HPDE6-E6E7 (cell line): ENCODE measurements at regions not wholly inside any gene's neighbourhood (a gene's known extent, or its start where the extent isn't known, plus 50 kb on each side); places are given as distances from the start of the nearest gene placed in this dataset.
A peak's percentile ranks its signal among the peaks of the same experiment; 100 is the strongest.
"Not testable (repeated sequence)": the region's sequence is repeated elsewhere in the genome, so short reads cannot be mapped to it uniquely, and the experiment has no call there.

ENCODE experiments used
- DNase-seq: peaks from one replicate; pipeline ENCODE4 v3.0.0; 2011; ENCODE audit warnings: missing footprints; ENCODE audit errors: extremely low spot score

DNA sequence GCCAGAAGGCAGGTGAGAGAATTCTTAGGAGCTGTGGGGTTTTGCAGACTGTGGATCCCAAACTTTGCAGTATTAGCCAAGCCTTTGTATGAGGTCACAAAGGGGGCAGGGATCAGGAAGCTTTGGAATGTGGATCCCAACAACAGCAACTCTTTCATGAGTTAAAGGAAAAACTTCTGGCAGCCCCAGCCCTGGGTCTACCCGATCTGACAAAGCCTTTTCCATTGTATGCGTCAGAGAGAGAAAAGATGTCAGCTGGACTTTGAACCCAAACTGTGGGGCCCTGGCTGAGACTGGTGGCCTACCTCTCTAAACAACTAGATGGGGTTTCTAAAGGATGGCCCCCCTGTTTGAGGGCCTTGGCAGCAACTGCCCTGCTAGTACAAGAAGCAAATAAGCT, 101.8 kb upstream of the OSBPL11 start:
- not testable (repeated sequence) for DNase-seq

DNA sequence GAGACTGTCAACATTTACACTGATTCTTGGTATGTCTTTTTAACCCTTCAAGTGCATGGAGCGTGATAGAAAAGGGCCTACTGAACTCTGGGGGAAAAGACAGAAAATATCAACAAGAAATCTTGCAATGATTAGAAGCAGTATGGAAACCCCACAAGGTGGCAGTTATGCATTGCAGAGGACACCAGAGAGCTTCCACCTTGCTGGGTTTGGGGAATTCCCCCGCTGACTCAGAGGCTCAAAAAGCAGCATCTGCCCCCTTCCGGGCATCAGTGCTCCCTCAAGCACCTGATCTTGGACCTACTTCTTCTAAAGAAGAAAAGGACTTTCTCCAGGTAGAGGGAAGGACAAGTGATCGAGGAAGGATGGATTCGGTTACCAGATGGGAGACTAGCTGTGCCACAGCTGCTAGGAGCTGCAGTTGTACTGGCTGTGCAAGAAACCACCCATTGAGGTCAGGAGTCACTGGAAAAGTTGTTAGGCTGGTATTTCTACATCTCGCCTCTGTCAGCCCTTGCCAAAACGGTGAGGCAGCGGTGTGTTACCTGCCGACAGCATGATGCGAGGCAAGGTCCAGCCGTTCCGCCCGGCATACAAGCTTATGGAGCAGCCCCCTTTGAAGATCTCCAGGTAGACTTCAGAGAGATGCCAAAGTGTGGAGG, 102.8 kb upstream of the OSBPL11 start:
- not testable (repeated sequence) for DNase-seq

DNA sequence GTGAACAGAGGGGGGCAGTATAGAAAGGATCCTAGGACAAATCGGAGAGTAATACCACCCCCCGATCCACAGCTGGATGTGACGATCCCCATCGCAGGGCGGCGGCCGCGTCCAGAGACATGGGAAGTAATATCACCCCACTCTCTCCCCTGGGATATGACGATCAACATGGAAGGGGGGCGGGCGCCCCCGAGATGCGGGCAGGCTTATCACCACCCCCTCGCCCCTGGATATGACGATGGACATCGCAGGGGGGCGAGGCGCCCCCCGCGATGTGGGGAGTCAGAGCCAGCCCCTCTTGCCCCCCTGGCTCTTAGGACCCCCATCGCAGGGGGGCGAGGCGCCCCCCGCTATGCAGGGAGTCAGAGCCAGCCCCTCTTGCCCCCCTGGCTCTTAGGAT, 120.4 kb upstream of the OSBPL11 start:
- DNase-seq, result no peak

DNA sequence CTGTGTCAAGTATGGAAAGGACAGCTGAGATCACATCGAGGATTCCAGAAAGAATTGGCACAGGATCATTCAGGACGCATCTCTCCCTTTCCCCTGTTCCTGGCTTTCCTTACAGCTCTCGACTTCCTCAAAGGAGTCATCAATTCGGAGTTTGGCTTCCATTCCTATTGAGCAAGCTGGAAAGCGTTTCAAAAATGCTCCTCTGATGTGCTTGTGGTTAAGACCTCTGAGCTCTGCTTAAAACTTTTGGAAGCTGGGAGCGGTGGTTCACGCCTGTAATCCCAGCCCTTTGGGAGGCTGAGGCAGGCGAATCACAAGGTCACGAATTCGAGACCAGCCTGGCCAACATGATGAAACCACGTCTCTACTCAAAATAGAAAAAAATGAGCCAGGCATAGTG, 136.9 kb upstream of the OSBPL11 start:
- not testable (repeated sequence) for DNase-seq

DNA sequence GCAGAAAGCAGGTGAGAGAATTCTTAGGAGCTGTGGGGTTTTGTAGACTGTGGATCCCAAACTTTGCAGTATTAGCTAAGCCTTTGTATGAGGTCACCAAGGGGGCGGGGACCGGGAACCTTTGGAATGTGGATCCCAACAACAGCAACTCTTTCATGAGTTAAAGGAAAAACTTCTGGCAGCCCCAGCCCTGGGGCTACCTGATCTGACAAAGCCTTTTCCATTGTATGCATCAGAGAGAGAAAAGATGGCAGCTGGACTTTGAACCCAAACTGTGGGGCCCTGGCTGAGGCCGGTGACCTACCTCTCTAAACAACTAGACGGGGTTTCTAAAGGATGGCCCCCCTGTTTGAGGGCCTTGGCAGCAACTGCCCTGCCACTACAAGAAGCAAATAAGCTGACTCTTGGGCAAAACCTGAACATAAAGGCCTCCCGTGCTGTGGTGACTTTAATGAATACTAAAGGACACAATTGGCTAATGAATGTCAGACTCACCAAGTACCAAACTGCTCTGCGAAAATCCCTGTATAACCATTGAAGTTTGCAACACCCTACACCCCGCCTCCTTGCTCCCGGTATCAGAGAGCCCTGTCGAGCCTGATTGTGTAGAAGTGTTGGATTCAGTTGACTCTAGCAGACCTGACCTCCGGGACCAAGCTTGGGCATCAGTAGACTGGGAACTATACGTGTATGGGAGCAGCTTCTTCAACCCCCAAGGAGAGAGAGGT, 146.9 kb upstream of the OSBPL11 start:
- DNase-seq, result not testable (repeated sequence)

DNA sequence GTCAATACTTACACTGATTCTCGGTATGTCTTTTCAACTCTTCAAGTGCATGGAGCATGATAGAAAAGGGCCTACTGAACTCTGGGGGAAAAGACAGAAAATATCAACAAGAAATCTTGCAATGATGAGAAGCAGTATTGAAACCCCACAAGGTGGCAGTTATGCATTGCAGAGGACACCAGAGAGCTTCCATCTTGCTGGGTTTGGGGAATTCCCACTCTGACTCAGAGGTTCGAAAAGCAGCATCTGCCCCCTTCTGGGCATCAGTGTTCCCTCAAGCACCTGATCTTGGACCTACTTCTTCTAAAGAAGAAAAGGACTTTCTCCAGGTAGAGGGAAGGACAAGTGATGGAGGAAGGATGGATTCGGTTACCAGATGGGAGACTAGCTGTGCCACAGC, 147.5 kb upstream of the OSBPL11 start:
- peak; percentile 11 for DNase-seq

DNA sequence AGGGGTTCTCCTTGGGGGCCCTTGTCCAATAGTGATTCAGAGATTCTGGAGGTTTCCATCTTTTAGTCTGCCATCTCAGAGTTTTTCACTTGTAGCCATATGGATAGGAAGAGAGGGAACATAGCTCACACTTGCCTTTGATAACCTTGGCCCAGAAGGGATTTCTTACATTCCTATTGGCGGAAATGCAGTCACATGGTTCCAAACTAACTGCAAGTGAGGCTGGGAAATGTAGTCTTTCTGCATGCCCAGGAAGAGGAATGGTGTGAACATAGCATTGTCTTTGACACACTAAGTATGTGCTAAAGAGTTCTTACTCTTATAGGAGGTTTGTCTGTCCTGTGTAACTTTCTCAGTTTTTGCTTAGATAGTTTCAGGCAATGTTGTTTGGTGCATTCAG, 161.8 kb upstream of the OSBPL11 start:
- not testable (repeated sequence) for DNase-seq

DNA sequence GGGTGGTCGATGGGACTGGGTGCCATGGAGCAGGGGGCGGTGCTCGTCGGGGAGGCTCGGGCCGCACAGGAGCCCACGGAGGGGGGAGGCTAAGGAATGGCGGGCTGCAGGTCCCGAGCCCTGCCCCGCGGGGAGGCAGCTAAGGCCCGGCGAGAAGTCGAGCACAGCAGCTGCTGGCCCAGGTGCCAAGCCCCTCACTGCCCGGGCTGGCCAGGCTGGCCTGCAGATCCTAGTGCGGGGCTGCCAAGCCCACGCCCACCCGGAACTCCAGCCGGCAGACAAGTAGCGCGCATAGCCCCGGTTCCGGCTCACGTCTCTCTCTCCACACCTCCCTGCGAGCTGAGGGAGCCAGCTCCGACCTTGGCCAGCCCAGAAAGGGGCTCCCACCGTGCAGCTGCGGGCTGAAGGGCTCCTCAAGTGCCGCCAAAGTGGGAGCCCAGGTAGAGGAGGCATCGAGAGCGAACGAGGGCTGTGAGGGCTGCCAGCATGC, 163.4 kb upstream of the OSBPL11 start:
- not testable (repeated sequence) for DNase-seq

DNA sequence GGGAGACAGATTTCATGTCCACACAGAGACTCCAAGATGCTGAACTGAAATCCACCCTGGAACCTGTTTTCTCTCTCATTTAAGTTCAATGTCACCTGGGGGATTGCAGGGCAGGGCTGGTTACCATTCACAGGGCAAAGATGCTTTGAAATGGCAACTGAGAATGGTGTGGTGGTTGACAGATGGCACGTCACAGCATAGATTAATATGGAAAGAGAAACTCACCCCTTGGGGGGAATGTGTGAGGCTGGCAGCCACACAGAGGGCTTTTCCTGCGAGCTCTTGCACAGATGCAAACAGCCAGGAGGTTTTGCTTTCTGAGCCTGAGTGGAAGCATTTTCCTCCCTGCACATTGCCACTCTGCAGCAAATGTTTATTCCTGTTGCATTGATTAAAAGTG, 167.3 kb upstream of the OSBPL11 start:
- not testable (repeated sequence) for DNase-seq

DNA sequence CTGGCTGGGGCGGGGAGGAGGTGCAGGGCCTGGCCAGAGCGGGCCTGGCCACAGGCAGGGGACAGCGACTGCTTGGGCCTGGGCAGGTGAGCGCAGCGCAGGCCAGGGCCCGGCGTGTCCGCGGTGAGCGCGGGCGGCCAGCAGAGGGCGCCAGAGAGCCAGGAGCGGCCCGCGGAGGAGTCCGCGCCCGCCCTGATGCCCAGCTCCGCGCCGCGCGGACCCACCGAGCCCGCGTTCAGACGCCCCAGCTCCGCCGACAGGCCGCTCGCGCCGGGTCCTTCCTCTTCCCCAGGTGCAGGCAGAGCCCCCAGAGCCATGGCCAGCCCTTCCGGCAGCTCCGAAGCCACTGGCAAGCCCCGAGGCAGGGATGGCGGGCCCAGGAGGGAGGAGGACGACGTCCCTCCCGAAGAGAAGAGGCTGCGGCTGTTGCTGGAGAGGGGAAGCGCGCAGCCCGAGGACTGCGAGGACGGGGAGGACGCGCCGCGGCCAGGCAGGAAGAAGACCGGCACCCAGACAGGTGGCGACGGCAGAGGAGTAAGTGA, 171.1 kb upstream of the OSBPL11 start:
- peak; percentile 14 for DNase-seq

DNA sequence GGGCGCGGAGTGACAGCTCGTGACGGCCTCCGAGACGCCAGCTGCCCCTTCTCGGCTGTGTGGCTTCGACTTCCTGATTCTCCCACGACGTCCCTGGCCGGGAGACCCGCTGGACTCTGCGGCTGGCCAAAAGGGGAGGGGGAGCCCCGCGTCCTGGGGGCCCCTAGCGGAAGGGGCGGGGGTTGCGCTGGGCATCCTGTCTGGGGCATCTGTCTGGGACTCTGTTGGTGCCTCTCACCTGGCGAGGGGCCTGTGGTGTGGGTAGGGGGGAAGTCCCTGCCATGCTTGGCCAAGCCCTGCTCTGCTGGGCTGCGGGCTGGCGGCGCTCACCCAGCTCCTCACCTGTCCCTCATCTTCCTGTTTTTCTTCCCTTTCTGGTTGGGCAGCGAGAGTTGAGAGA, 171.6 kb upstream of the OSBPL11 start:
- not testable (repeated sequence) for DNase-seq

DNA sequence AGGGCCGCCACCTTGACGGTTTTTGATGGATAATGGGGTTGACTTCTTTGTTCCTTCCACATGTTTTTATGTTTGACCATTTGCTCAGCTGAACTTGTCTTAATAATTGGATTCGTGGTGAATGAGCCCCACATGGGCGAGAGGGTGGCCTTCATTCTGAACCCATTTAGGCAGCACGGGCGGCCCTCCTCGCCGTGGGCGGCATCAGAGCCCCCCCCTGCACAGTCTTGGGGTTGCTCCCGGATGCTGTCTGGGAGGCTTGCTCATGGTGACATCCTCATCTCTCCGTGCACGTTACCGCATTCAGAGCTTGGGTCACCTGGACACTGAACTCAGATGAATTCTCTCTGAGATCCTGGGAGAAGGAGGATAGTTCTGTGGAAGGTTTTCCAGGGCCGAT, 172.3 kb upstream of the OSBPL11 start:
- no peak for DNase-seq

DNA sequence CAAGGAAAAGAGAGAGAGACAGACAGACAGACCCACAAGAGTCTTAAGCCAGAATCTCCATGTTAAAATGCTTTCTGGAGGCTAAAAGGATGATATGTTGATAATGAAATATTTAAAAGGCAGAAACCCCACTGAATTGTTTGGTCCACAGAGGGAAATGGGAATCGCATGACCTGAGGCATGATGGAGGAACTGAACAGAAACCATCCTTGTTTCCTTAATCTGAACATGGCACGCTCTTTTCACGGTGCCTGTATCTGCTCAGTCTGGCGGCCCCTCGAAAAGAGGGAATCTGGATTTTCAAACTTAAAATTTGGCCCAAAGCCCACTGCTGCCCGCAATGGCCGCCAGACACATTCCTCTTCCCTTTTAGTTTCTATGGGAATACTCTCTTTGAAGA, 173.5 kb upstream of the OSBPL11 start:
- not testable (repeated sequence) for DNase-seq

DNA sequence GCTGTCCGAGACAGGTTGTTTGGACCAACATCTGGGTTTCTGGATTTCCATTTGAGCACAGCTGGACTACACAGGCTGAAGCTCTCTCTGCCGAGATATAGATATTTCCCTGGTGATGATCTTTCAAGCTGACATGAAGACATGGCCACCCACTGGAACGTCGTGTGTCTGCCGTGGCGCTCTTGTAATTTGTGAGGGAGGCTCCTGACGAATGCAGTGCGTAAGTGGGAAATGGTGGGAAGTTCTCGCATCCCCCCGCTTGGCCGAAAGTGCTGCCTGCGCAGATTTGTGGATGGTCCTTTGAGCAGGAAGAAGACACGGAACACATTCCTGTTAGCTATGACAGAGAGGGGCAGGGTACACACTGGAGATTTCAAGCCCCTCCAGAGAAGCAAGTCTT, 176.2 kb upstream of the OSBPL11 start:
- DNase-seq, result not testable (repeated sequence)

DNA sequence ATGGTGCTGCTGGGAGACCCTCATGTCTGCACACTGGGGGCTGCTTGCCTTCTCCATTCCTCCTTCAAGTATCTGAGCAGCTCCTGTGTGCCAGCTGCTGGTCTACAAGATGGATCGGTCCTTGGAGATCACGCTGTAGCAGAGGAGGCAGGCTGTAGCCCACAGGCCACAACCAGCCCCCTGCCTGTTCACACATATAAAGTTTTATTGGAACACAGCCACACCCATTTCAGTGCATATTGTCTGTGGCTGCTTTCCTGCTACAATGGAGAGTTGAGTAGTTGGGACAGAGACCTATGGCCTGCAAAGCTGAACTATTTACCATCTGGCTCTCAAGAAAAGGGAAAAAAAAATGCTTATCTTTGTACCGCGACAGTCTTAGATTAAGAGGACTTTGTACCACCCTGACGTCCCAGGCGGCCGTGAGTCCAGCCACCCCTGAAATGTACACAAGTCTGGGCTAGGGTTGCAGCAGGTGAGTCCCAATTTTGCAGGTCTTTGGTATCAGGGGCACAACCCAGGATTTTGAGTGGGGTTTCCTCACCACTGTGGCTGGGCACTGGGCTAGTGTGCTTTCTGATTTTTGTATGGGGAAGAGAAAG, 179.2 kb upstream of the OSBPL11 start:
- not testable (repeated sequence) for DNase-seq

DNA sequence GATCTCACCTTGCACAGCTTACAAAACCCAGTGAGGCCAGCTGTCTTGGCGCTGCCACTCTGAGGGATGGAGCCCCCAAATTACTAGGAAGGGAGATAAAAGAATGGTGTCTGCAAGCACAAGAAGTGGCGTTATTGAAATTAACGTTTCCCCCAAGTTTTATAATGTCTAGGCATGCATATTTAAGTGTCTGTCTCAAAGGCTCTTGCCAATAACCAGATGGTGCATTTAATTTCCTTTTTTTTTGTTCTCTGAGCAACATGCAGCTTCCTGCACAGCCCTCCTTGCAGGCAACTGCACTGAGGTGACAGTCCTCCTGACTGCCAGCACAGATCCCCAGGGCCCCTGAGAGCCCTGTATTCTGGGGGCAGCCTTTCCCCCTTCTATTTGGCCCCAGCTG, 179.8 kb upstream of the OSBPL11 start:
- DNase-seq, result not testable (repeated sequence)

DNA sequence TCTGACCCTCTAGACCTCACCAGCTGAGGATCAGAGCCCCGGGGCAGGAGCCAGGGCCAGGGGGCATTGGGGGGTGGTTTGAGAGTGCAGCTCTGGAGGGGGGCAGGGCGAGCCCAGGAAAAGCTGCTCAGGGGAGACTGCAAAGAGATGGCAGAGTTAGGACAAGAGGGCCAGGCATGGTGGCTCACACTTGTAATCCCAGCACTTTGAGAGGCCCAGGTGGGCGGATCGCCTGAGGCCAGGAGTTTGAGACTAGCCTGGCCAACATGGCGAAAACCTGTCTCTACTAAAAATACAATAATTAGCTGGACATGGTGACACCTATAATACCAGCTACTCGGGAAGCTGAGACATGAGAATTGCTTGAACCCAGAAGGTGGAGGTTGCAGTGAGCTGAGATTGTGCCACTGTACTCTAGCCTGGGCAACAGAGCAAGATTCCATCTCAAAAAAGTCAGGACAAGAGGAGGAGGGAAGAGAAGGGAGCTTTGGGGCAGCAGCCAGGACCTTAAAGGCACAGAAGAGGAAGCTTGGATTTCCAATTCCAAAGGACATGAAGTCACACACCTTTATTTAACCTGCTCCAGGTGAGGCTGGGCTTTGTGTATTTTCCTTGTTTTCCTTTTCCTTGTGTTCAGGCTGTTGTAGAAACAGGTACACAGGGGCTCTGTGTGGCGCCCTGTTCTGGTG, 180.5 kb upstream of the OSBPL11 start:
- DNase-seq, result not testable (repeated sequence)

DNA sequence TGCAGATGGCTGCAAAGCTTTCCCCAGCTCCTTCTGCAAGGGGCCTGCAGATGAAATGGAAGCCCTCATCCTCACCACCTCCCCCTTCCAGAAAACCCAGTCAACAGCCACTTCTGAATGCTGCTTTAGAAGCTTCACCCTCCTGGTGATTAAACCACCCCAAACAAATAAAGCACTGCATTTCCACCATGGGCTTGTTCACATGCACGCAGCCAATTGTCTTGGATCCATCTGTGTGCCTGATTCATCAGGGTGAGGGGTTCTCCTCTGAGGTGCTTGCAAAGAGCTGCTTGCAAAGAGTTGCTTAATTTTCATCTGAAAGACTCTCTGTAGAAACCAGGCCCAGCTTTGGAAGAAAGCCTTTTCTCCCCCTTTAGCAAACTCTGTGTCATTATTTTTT, 184.0 kb upstream of the OSBPL11 start:
- DNase-seq, result not testable (repeated sequence)

DNA sequence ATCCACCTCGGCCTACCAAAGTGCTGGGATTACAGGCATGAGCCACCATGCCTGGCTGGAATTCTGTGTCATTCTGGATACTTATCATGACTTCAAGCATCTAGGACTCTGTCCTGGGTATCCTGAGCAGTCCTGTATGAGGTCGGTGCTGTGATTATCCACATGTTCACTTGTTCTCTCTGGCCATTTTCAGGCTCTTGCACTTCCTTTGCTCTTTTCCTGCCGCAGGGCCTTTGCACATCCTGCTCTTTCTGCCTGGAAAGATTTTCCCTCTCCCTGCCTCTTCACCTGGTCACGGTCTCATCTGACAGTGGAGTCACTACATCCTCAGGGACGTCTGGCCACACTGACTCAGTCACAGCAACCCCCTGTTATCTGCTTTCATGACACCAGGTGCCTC, 184.6 kb upstream of the OSBPL11 start:
- DNase-seq, result not testable (repeated sequence)

DNA sequence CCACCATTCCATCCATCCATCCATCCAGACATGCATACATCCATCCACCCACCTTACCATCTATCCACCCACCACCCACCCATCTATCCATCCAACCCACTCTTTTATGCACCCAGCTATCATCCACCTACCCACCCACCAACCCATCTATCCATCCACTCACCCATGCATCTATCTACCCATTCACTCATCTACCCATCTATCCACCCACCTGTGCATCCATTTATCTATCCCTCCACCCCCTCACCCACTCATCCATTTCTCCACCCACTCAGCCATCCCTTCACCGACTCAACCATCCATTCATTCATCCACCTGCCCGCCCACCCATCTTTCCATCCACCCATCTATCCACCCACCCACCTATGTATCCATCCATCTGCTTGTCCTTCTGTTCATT, 186.4 kb upstream of the OSBPL11 start:
- DNase-seq, result not testable (repeated sequence)

DNA sequence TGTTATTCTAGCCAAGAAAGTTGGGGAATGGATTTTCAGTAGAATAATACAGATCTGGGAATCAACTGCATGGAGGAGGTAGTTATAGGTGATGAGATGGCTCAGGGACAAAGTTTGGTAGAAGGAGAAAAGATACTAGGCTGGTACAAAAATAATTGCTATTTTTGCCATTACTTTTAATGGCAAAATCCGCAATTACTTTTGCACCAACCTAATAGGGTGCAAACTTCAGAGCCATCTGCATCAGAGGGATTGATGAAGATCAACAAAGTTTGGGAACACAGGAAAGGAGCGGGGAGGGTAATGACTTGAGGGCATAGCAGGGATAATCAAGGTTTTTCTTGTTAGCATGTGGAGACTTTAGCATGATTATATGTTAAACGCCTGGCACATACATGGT, 178.7 kb upstream of the ROPN1B start:
- not testable (repeated sequence) for DNase-seq

DNA sequence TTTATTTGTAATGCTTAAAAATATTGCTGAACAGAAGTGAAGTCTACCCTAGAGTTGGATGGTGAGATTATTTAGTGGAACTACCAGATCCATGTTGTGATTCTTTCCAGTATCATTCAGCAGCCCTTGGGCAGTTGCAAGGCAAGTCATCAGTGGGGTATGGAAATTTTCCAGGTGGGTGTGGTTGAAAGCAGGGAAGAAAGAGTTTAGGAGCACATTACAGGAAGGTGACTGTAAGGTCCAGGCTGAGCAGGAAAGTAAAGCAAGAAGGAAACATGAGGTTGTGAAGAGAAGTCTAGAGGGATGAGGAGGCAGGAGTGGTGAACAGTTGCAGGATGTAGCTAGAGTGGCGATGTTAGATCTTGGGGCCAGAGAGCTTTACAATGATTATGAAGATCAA, 178.0 kb upstream of the ROPN1B start:
- DNase-seq, result not testable (repeated sequence)
